Stimulated activated memory B cell treated with anti-CD40 and anti-IgM and Interleukin-4, amounts not matched to agents 10 μg/mL and 1 μg/mL and 100 μg/mL, for 72 hours (primary cell): ENCODE measurements at regions not wholly inside any gene's neighbourhood (a gene's known extent, or its start where the extent isn't known, plus 50 kb on each side); places are given as distances from the start of the nearest gene placed in this dataset.
"Not testable (repeated sequence)": the region's sequence is repeated elsewhere in the genome, so short reads cannot be mapped to it uniquely, and the experiment has no call there.

ENCODE experiments used
- ATAC-seq: fragments of 150-1000 bp; cut with Tn5 transposase; 2 replicates; pipeline ENCODE4 v1.10.0; 2021
- H3K27ac Mint-ChIP-seq: one replicate; pipeline ENCODE4 v1.8.0; 2022; ENCODE audit warnings: mild to moderate bottlenecking, mixed read lengths
- H3K27me3 Mint-ChIP-seq: one replicate; pipeline ENCODE4 v1.8.0; 2022; ENCODE audit warnings: mixed read lengths
- H3K36me3 Mint-ChIP-seq: one replicate; pipeline ENCODE4 v1.8.0; 2022; ENCODE audit warnings: mixed read lengths
- H3K4me1 Mint-ChIP-seq: one replicate; pipeline ENCODE4 v1.8.0; 2022; ENCODE audit warnings: mixed read lengths
- H3K4me3 Mint-ChIP-seq: one replicate; pipeline ENCODE4 v1.8.0; 2022; ENCODE audit warnings: mild to moderate bottlenecking, moderate library complexity, mixed read lengths
- H3K9me3 Mint-ChIP-seq: one replicate; pipeline ENCODE4 v1.8.0; 2022; ENCODE audit warnings: mixed read lengths

- Mint-ChIP-seq H3K36me3 (peaks cover 7% of the 10 kb centered on the region), H3K27me3 (no peaks in the 10 kb centered on the region), H3K4me1 (peaks cover 88% of the 10 kb centered on the region), H3K4me3 (no peak overlapping the region), H3K27ac (peak overlapping the region; percentile 96), H3K9me3 (no peaks in the 10 kb centered on the region)
- ATAC-seq = peak; percentile 2
Measured at GRCh38 chr2:60351321-60351720, 202.1 kb downstream of the BCL11A start.

GRCh38 chr2:60350791-60351190, 202.7 kb downstream of the BCL11A start:
- peak; percentile 51 for ATAC-seq
- no peak overlapping the region for H3K4me3 Mint-ChIP-seq
- H3K9me3 Mint-ChIP-seq = no peaks in the 10 kb centered on the region
- H3K27me3 Mint-ChIP-seq = no peaks in the 10 kb centered on the region
- H3K4me1 Mint-ChIP-seq = peaks cover 83% of the 10 kb centered on the region
- H3K27ac Mint-ChIP-seq = peak overlapping the region; percentile 96
- H3K36me3 Mint-ChIP-seq = peaks cover 7% of the 10 kb centered on the region

GRCh38 chr2:60347781-60348180, 205.7 kb downstream of the BCL11A start:
- Mint-ChIP-seq H3K4me1 (peaks cover 62% of the 10 kb centered on the region), H3K4me3 (no peak overlapping the region), H3K27me3 (no peaks in the 10 kb centered on the region), H3K36me3 (peaks cover 7% of the 10 kb centered on the region), H3K9me3 (no peaks in the 10 kb centered on the region), H3K27ac (peak overlapping the region; percentile 58)
- ATAC-seq = no peak

DNA sequence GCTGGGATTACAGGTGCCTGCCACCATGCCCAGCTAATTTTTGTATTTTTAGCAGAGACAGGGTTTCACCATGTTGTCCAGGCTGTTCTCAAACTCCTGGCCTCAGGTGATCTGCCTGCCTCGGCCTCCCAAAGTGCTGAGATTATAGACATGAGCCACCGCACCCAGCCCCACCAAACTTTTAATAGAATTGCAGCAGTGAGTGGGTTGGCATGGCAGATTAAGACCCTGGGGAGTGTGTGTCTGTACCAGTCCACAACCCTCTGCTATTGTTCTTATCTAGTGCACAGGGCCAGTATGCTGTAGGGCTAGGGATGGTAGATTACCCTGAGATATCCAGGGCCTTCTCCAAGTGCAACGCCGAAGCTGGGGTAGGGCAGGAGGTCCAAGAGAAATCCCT, 211.0 kb downstream of the BCL11A start:
- H3K9me3 Mint-ChIP-seq, H3K4me3 Mint-ChIP-seq, H3K27me3 Mint-ChIP-seq, H3K27ac Mint-ChIP-seq, ATAC-seq, H3K36me3 Mint-ChIP-seq: not testable (repeated sequence)
- H3K4me1 Mint-ChIP-seq = peaks cover 38% of the 10 kb centered on the region

DNA sequence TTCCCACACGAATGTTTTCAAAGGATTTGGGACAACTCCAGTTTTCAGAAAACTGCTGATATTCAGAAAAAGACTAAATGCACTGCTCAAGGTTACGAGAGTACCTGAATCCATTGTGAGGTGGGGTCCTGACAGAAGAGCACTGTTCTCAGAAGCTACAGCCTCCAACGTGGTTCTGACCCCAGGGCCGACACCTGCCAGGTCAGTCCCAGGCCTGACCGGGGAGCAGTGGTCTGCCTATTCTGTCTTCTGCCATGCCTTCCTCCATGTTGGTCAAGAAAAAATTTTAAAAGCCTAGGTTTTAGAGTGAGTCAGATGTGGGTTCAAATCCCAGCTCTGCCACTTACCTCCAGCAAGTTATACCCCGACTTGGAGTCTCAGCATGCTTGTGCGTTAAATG, 212.3 kb downstream of the BCL11A start:
- no peak overlapping the region for H3K4me3 Mint-ChIP-seq
- ATAC-seq = no peak
- no peaks in the 10 kb centered on the region for H3K36me3 Mint-ChIP-seq
- H3K27ac Mint-ChIP-seq = no peak overlapping the region
- H3K4me1 Mint-ChIP-seq = peaks cover 43% of the 10 kb centered on the region
- H3K27me3 Mint-ChIP-seq = no peaks in the 10 kb centered on the region
- H3K9me3 Mint-ChIP-seq = peaks cover 2% of the 10 kb centered on the region

DNA sequence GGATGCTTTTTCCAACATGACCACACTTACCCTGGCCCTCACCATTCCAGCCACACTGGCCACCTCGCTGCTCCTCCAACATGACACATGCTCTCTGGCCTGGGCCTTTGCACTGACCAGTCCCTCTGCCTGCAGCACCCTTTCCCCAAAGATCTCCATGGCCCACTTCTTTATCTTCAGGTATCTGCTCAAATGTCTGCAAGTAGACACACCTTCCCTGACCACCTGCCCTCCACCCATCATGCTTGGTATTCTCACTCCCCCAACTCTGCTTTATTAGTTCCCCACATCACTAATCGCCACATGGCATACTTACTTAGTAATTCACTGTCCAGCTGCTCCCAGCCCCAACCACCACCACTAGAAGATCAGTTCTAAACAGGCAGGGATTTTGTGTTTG, 214.2 kb downstream of the BCL11A start:
- H3K9me3 Mint-ChIP-seq = peaks cover 2% of the 10 kb centered on the region
- H3K27me3 Mint-ChIP-seq = no peaks in the 10 kb centered on the region
- peak overlapping the region; percentile 13 for H3K27ac Mint-ChIP-seq
- no peak for ATAC-seq
- no peak overlapping the region for H3K4me3 Mint-ChIP-seq
- H3K4me1 Mint-ChIP-seq = peaks cover 52% of the 10 kb centered on the region
- H3K36me3 Mint-ChIP-seq = no peaks in the 10 kb centered on the region

DNA sequence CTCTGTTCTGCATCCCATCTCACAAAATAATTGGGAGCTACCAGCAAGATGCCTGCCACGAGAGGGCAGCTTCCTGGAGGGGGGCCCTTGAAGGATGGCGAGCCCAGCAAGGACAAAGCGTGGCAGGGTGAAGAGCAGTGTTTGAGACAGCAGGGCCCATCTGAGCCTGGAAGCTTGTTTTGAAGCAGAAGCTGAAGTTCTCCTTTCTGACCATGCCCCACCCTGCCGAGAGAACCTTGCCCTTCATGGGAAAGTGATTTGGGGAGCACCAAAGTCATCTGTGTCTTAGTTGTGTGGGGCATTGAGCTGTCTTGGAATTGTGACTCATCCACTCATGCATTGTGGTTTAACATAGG, 216.3 kb downstream of the BCL11A start:
- H3K27ac Mint-ChIP-seq = peak overlapping the region; percentile 93
- H3K27me3 Mint-ChIP-seq = no peaks in the 10 kb centered on the region
- H3K4me1 Mint-ChIP-seq = peaks cover 60% of the 10 kb centered on the region
- H3K9me3 Mint-ChIP-seq = peaks cover 6% of the 10 kb centered on the region
- no peak overlapping the region for H3K4me3 Mint-ChIP-seq
- no peaks in the 10 kb centered on the region for H3K36me3 Mint-ChIP-seq
- peak; percentile 87 for ATAC-seq

DNA sequence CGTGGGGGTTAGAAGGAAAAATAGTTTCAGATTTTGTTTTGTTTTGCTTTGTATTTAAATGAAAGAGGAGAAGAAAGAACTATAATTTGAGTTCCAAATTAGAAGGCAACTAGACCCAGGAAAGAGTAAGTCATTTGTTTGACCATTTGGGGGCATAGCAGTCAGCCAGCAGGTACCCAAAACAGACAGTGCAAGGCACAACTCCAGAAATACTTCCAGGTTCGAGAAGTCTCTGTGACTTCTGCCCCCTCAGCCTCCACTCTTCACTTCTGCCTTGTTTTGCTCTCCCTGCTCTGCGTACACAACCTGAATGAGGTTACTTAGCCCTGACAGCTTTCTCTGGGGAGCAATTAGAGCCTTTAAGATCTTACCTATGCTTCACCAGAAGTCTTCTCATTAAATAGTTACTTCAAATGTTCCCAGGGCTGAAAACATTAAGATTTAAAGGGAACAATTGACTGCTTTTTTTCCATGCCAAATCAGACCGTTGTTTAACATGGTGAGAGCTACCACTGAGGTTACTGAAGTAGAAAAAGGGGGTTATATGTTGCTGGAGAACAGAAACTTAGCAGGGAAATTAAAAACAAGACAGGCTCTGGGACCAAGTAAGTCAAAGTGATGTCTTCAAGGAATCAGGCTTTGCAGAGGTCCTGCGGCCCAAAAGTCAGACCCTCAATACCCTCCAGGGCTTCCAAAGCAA, 216.9 kb downstream of the BCL11A start:
- ATAC-seq = peak; percentile 68
- Mint-ChIP-seq H3K27ac (peak overlapping the region; percentile 93), H3K4me3 (no peak overlapping the region), H3K36me3 (no peaks in the 10 kb centered on the region), H3K9me3 (peaks cover 6% of the 10 kb centered on the region), H3K27me3 (no peaks in the 10 kb centered on the region), H3K4me1 (peaks cover 60% of the 10 kb centered on the region)

DNA sequence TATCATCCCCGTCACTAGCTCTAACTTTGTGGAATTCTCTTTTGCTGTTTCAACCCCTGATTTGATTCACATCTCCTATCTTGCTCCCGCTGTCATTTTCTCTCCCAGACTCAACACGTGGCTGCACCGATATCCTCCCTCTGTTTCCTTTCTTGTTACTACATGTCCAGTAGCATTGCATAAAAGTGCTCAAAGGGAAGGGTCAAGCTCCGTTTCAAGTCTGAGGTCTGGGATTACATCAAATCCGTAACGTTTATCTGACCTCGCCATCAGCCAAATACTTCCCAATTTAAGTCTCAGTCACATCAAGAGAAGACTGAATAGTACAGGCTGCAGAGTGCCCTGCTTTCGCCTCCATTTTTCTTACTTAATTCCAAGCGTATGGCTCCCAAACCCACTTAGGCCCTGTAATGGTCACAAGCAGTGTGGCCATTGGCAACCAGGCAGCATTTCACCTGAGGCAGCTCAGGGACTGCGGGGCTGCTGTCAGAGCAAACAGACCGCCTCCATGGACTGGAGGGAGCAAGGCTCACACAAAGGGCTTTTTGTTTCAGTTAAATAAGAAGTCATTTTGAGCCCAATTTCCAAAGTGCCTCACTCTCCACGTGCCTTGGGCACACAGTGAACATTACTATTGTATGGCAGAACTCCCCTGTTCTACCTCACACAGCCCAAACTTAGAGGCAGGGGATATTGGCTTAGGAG, 217.8 kb downstream of the BCL11A start:
- peak overlapping the region; percentile 93 for H3K27ac Mint-ChIP-seq
- peaks cover 6% of the 10 kb centered on the region for H3K9me3 Mint-ChIP-seq
- no peaks in the 10 kb centered on the region for H3K27me3 Mint-ChIP-seq
- H3K4me3 Mint-ChIP-seq = no peak overlapping the region
- peaks cover 60% of the 10 kb centered on the region for H3K4me1 Mint-ChIP-seq
- ATAC-seq = no peak
- H3K36me3 Mint-ChIP-seq = no peaks in the 10 kb centered on the region

- Mint-ChIP-seq H3K4me1 (peaks cover 58% of the 10 kb centered on the region), H3K27ac (peak overlapping the region; percentile 93), H3K27me3 (no peaks in the 10 kb centered on the region), H3K9me3 (peaks cover 6% of the 10 kb centered on the region), H3K4me3 (no peak overlapping the region), H3K36me3 (no peaks in the 10 kb centered on the region)
- ATAC-seq = no peak
Measured at GRCh38 chr2:60334610-60335009, 218.8 kb downstream of the BCL11A start.

DNA sequence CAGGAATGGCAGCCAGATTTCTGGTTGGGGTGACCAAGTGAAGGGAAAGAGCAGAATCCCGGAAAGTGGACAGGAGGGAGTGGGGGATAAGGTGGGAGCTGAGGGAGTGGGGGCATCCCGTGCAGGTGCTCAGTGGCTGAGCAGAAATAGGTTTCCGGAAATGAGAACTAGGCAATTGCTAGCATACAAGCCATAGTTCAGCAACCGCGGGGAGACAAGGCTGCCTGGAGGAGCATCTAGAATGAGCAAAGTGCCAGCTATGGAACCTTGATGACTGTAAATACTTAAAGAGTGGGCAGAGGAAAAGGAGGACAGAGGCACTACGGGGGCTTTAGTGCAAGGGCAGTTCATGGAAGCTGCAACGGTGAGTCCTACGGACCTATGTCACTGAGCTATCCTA, 220.2 kb downstream of the BCL11A start:
- no peak for ATAC-seq
- peak overlapping the region; percentile 93 for H3K27ac Mint-ChIP-seq
- no peaks in the 10 kb centered on the region for H3K27me3 Mint-ChIP-seq
- H3K4me3 Mint-ChIP-seq = no peak overlapping the region
- H3K4me1 Mint-ChIP-seq = peaks cover 45% of the 10 kb centered on the region
- no peaks in the 10 kb centered on the region for H3K36me3 Mint-ChIP-seq
- H3K9me3 Mint-ChIP-seq = peaks cover 3% of the 10 kb centered on the region

- peaks cover 4% of the 10 kb centered on the region for H3K36me3 Mint-ChIP-seq
- peaks cover 6% of the 10 kb centered on the region for H3K9me3 Mint-ChIP-seq
- ATAC-seq = no peak
- no peak overlapping the region for H3K27ac Mint-ChIP-seq
- H3K4me3 Mint-ChIP-seq = no peak overlapping the region
- H3K27me3 Mint-ChIP-seq = no peaks in the 10 kb centered on the region
- H3K4me1 Mint-ChIP-seq = peaks cover 25% of the 10 kb centered on the region
Measured at GRCh38 chr2:60331115-60331809, 222.2 kb downstream of the BCL11A start.

DNA sequence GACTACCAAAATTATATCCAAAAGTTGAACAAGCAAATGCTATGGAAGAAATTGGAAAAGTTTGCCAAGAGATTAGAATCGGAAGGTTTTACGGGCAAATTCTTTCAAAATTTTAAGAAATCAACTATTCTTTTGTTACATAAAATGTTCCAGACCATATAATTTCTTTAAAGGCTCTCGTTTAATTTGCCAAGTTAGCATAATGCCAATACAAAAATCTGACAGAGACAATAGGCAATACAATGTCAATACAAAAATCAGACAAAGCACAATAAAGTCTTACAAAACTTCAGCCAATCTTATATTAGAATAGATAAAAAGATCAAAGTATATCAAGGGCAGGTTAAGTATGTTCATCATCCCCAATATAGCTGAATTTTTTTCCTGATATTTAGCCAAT, 224.2 kb downstream of the BCL11A start:
- Mint-ChIP-seq H3K27me3 (no peaks in the 10 kb centered on the region), H3K27ac (no peak overlapping the region), H3K36me3 (peaks cover 12% of the 10 kb centered on the region), H3K4me3 (no peak overlapping the region), H3K4me1 (peaks cover 13% of the 10 kb centered on the region), H3K9me3 (peaks cover 11% of the 10 kb centered on the region)
- ATAC-seq = no peak

- Mint-ChIP-seq H3K9me3 (peaks cover 7% of the 10 kb centered on the region), H3K4me1 (peaks cover 22% of the 10 kb centered on the region), H3K36me3 (peaks cover 12% of the 10 kb centered on the region), H3K4me3 (no peak overlapping the region), H3K27ac (no peak overlapping the region), H3K27me3 (no peaks in the 10 kb centered on the region)
- no peak for ATAC-seq
Measured at GRCh38 chr2:60324536-60324935, 228.9 kb downstream of the BCL11A start.

DNA sequence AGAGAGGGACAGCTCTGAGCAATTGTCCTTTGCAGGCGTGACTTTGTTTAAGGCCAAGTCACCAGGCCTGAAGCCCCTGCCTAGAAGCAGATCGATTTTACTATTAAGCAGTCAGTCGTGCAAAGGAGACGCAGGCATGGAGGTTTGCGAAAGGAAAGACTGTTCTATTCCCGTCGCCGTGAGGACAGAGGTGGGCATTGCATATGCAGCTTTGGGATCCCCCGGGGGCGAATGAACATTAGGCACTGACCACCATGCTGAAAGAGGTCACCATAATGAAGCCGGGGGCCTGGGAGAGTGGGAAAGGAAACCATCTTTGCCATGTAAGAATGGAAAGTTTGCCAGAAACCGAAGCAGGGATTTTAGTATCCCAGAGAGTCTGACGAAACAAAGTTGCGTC, 231.6 kb downstream of the BCL11A start:
- H3K27me3 Mint-ChIP-seq = no peaks in the 10 kb centered on the region
- ATAC-seq = no peak
- H3K36me3 Mint-ChIP-seq = peaks cover 12% of the 10 kb centered on the region
- no peak overlapping the region for H3K4me3 Mint-ChIP-seq
- peaks cover 7% of the 10 kb centered on the region for H3K9me3 Mint-ChIP-seq
- peaks cover 50% of the 10 kb centered on the region for H3K4me1 Mint-ChIP-seq
- H3K27ac Mint-ChIP-seq = no peak overlapping the region

- Mint-ChIP-seq H3K9me3 (peaks cover 4% of the 10 kb centered on the region), H3K36me3 (peaks cover 4% of the 10 kb centered on the region), H3K4me3 (no peak overlapping the region), H3K4me1 (peaks cover 60% of the 10 kb centered on the region), H3K27ac (peak overlapping the region; percentile 43), H3K27me3 (no peaks in the 10 kb centered on the region)
- ATAC-seq = no peak
Measured at GRCh38 chr2:60320724-60321123, 232.7 kb downstream of the BCL11A start.
